ENCODE measurements at regions not wholly inside any gene's neighbourhood (a gene's known extent, or its start where the extent isn't known, plus 50 kb on each side); places are given as distances from the start of the nearest gene placed in this dataset.

GRCh38 chr16:13427943-13428342 lies 492.0 kb upstream of the ERCC4 start:
- no peak overlapping the region for H3K4me3 ChIP-seq (replicated peaks in 1 of 3; ENCODE audit: low read depth in 2 of 3, low read length in 3 of 3)
- peaks cover 0 to 5% (median 3%) of the 10 kb centered on the region in 7 donors for H3K9me3 Mint-ChIP-seq
- H3K36me3 ChIP-seq (replicated peaks in 1 of 2; ENCODE audit: control insufficient read depth in 1 of 2, insufficient read depth in 2 of 2, low read length in 2 of 2), result no peaks in the 10 kb centered on the region
- no peak for TF ChIP-seq CTCF (IDR thresholded peaks at IDR 0.05)
- no peak overlapping the region for H3K4me3 Mint-ChIP-seq
- no peak overlapping the region for H3K4me2 ChIP-seq (replicated peaks; ENCODE audit: extremely low read depth, low read length, poor library complexity, severe bottlenecking)
- H3K79me2 ChIP-seq (ENCODE audit: insufficient read depth, low read length), result no peaks in the 10 kb centered on the region
- no peak overlapping the region for H3K27ac Mint-ChIP-seq
- H3K4me1 ChIP-seq (ENCODE audit: control insufficient read depth in 1 of 2, insufficient read depth in 2 of 2, low read length in 2 of 2), result peaks cover 3 to 9% of the 10 kb centered on the region in 2 donors
- H3K9me3 ChIP-seq (replicated peaks in 1 of 2; ENCODE audit: control insufficient read depth in 1 of 2, insufficient read depth in 1 of 2, low read length in 2 of 2), result no peaks in the 10 kb centered on the region
- H2AFZ ChIP-seq (ENCODE audit: insufficient read depth, low read depth, low read length, poor library complexity, severe bottlenecking), result no peak overlapping the region
- H3K9ac ChIP-seq (ENCODE audit: insufficient read depth, low read length, poor library complexity, severe bottlenecking), result no peak overlapping the region
- no peak for DNase-seq
- no peaks in the 10 kb centered on the region for H3K27me3 Mint-ChIP-seq (ENCODE audit: low read depth in 3 of 3)
- H3K27ac ChIP-seq (ENCODE audit: low read depth in 1 of 2, low read length in 2 of 2), result no peak overlapping the region
- H3K36me3 Mint-ChIP-seq, result no peaks in the 10 kb centered on the region
- intact Hi-C loops (cut with micrococcal nuclease), result no loop called here
- no peaks in the 10 kb centered on the region for H4K20me1 ChIP-seq (ENCODE audit: insufficient read depth, low read length)
- WGBS (ENCODE audit: insufficient coverage), result no CpG with 5 or more reads among the region's 3 CpGs
- H3K27me3 ChIP-seq (ENCODE audit: control insufficient read depth in 2 of 2, insufficient read depth in 2 of 2, low read length in 2 of 2), result no peaks in the 10 kb centered on the region
- peaks cover 13% of the 10 kb centered on the region for H3K4me1 Mint-ChIP-seq

- H4K20me1 ChIP-seq (ENCODE audit: insufficient read depth, low read length), result no peaks in the 10 kb centered on the region
- Mint-ChIP-seq H3K4me3 (no peak overlapping the region), H3K27me3 (ENCODE audit: low read depth in 3 of 3) (no peaks in the 10 kb centered on the region), H3K9me3 (peaks cover 0 to 3% (median 0%) of the 10 kb centered on the region in 7 donors), H3K27ac (no peak overlapping the region), H3K4me1 (peaks cover 13% of the 10 kb centered on the region), H3K36me3 (no peaks in the 10 kb centered on the region)
- intact Hi-C loops (cut with micrococcal nuclease), result no loop called here
- no peak overlapping the region for H3K4me2 ChIP-seq (replicated peaks; ENCODE audit: extremely low read depth, low read length, poor library complexity, severe bottlenecking)
- DNase-seq, result no peak
- WGBS (ENCODE audit: insufficient coverage), result 60% methylated on average over 1 of the region's 1 CpG
- no peaks in the 10 kb centered on the region for H3K36me3 ChIP-seq (replicated peaks in 1 of 2; ENCODE audit: control insufficient read depth in 1 of 2, insufficient read depth in 2 of 2, low read length in 2 of 2)
- no peak overlapping the region for H2AFZ ChIP-seq (ENCODE audit: insufficient read depth, low read depth, low read length, poor library complexity, severe bottlenecking)
- no peaks in the 10 kb centered on the region for H3K9me3 ChIP-seq (replicated peaks in 1 of 2; ENCODE audit: control insufficient read depth in 1 of 2, insufficient read depth in 1 of 2, low read length in 2 of 2)
- no peaks in the 10 kb centered on the region for H3K79me2 ChIP-seq (ENCODE audit: insufficient read depth, low read length)
- H3K27me3 ChIP-seq (ENCODE audit: control insufficient read depth in 2 of 2, insufficient read depth in 2 of 2, low read length in 2 of 2), result no peaks in the 10 kb centered on the region
- no peak overlapping the region for H3K4me3 ChIP-seq (replicated peaks in 1 of 3; ENCODE audit: low read depth in 2 of 3, low read length in 3 of 3)
- H3K27ac ChIP-seq (ENCODE audit: low read depth in 1 of 2, low read length in 2 of 2), result no peak overlapping the region
- peaks cover 3 to 9% of the 10 kb centered on the region in 2 donors for H3K4me1 ChIP-seq (ENCODE audit: control insufficient read depth in 1 of 2, insufficient read depth in 2 of 2, low read length in 2 of 2)
- no peak overlapping the region for H3K9ac ChIP-seq (ENCODE audit: insufficient read depth, low read length, poor library complexity, severe bottlenecking)
- no peak for TF ChIP-seq CTCF (IDR thresholded peaks at IDR 0.05)
Observed at GRCh38 chr16:13429416-13429815, 490.5 kb upstream of the ERCC4 start.

Data from CD14-positive monocyte (primary cell).